Right cardiac atrium (tissue), 5 donors: ENCODE measurements at regions not wholly inside any gene's neighbourhood (a gene's known extent, or its start where the extent isn't known, plus 50 kb on each side); places are given as distances from the start of the nearest gene placed in this dataset.

ENCODE experiments used
- ATAC-seq, 2 donors: fragments of 200-7000 bp; cut with Tn5 transposase; one replicate each; pipeline versions ENCODE4 v1.8.0 to v1.9.1; 2020; ENCODE audit warnings: moderate library complexity in 2 of 2, mild to moderate bottlenecking in 1 of 2
- DNase-seq, 3 donors: peaks; one replicate each; pipeline ENCODE4 v3.0.0-alpha.2; 2020
- H3K27ac ChIP-seq: one replicate; pipeline ENCODE4 v1.5.1; 2013; ENCODE audit warnings: mild to moderate bottlenecking, low read length, control low read depth, moderate library complexity
- H3K27me3 ChIP-seq: one replicate; pipeline ENCODE4 v1.6.1; 2013; ENCODE audit not compliant: control insufficient read depth, insufficient read depth
- H3K4me1 ChIP-seq: one replicate; pipeline ENCODE4 v1.6.1; 2013; ENCODE audit warnings: low read length; ENCODE audit not compliant: control insufficient read depth, insufficient read depth
- H3K4me3 ChIP-seq: one replicate; pipeline ENCODE4 v1.5.1; 2013; ENCODE audit warnings: low read length, control low read depth
- H3K9me3 ChIP-seq: one replicate; pipeline ENCODE4 v1.6.1; 2013; ENCODE audit warnings: low read length; ENCODE audit not compliant: control insufficient read depth
- WGBS: extraction: QIAGEN DNeasy Blood & Tissue Kit; methylation state at CpG from one replicate; pipeline ENCODE4 v1.1.7; 2013; 5-methylcytosine and 5-hydroxymethylcytosine counted together
- intact Hi-C, 4 donors: fragments of 100-400 bp; cut with DNase I; formaldehyde crosslinking; loops; one replicate each; pipeline versions ENCODE4 v1.11.0 to v1.14.0; 2022 to 2023
- donor health status: healthy with polysubstance abuse.
- donor health status: DM: no; HTN: yes; CAD: no.
- donor health status: DM: no; HTN: no; CAD: no.
- donor health status: DM: no; HTN: yes; CAD: no; lungs with severe emphysema.
- donor health status: DM: yes; HTN: yes; CAD: no.

DNA sequence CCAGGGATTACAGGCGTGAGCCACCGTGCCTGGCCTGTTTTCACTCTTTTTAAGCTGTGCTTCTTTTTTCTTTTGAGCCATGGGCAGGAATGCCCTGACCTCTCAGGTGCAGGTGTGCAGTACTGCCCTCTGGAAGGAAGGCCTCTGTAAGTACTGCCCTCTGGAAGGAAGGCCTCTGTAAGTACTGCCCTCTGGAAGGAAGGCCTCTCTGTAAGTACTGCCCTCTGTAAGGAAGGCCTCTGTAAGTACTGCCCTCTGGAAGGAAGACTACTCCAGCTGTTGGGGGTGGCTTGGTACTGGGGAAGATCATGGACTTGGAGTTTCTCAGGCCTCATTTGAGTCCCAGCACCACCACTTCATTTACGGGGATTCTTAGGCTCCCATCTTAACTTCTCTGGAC is 248.5 kb upstream of the ID2 start:
- no peak overlapping the region for H3K27ac ChIP-seq
- no peaks in the 10 kb centered on the region for H3K9me3 ChIP-seq
- no peak for ATAC-seq
- 95% methylated on average over 3 of the region's 3 CpGs for WGBS
- intact Hi-C loops, result no loop called here
- no peak for DNase-seq
- H3K4me1 ChIP-seq, result peaks cover 8% of the 10 kb centered on the region
- no peaks in the 10 kb centered on the region for H3K27me3 ChIP-seq
- H3K4me3 ChIP-seq, result no peak overlapping the region

DNA sequence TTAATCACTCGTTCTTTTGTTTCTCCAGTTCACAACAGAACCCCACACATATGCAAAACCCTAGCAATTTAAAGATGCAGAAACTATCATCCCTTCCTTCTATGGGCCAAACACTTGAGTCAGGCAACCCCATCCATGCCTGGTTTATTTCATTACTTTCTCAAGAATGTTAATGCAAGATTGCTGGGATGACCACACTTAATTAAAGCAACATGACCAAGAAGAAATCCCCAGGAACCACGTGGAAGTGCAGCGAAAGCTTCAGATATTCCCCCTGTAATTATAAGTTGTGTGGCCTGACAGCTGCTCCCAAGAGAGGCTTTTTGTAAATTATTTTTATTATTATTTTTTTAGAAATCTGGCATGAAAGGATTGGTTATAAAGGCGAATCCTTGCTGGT is 246.2 kb upstream of the ID2 start:
- H3K9me3 ChIP-seq, result no peaks in the 10 kb centered on the region
- H3K27ac ChIP-seq, result no peak overlapping the region
- H3K4me3 ChIP-seq, result no peak overlapping the region
- WGBS, result 86% methylated on average over 4 of the region's 4 CpGs
- intact Hi-C loops, result no loop called here
- DNase-seq (no peak), ATAC-seq (no peak)
- H3K4me1 ChIP-seq, result peaks cover 8% of the 10 kb centered on the region
- no peaks in the 10 kb centered on the region for H3K27me3 ChIP-seq

DNA sequence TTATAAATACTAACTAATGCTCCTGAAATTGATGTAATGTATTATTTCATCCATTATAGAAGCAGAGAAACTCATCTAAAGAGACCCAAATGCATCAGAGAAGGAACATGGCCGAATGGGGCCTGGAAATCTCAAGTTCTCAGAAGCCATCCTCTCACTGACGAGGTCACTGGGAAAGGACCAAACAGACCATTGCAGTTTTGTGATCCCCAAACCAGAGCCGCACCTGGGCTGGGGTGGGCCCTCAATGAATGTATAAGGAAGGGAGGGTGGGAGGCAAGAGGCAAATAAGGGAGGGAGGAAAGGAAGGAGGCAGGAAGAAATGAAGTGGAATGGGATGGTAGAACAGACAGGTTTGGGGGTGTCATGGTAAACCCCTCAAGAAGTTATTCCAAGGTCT is 245.3 kb upstream of the ID2 start:
- 97% methylated on average over 3 of the region's 3 CpGs for WGBS
- no peak for DNase-seq
- peaks cover 8% of the 10 kb centered on the region for H3K4me1 ChIP-seq
- H3K27ac ChIP-seq, result no peak overlapping the region
- intact Hi-C loops, result no loop called here
- no peaks in the 10 kb centered on the region for H3K9me3 ChIP-seq
- no peaks in the 10 kb centered on the region for H3K27me3 ChIP-seq
- no peak for ATAC-seq
- no peak overlapping the region for H3K4me3 ChIP-seq

DNA sequence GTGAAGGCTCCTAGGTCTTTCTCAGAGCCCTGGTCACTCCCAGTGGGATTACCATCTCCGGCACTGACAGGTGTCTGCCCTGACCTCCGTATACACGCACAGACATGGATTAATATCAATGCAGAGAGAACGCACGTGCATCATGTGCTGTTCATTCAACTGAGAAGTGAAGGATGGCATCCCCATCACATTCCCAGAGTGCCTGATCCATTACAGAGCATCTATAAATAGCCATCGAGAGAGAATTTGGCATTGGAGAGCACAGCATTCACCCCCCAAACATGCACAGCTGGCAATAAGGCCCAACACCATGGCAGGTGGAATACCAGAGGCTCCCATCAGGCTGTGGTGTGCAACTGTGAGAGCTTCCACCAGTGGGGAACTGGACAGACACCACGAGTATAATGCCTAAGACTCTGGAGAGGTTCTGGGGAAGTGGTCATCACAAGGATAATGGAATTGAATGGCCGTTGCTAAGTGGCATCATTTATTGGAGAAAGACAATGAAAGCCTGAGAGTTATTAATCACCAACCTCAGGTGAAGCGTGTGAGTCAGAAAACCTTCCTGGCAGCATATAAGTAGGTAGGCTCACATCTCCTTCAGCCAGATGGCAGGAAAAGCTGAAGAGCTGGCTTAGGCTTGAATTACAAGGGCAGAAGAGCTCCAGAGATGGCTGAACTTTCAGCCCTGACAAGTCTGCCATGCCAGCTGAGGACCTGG is 244.5 kb upstream of the ID2 start:
- peaks cover 8% of the 10 kb centered on the region for H3K4me1 ChIP-seq
- intact Hi-C loops, result no loop called here
- H3K27ac ChIP-seq, result no peak overlapping the region
- H3K4me3 ChIP-seq, result no peak overlapping the region
- 73% methylated on average over 9 of the region's 9 CpGs for WGBS
- peak in 1 of 2 donors; percentile 48 for ATAC-seq
- DNase-seq, result no peak
- no peaks in the 10 kb centered on the region for H3K9me3 ChIP-seq
- no peaks in the 10 kb centered on the region for H3K27me3 ChIP-seq

DNA sequence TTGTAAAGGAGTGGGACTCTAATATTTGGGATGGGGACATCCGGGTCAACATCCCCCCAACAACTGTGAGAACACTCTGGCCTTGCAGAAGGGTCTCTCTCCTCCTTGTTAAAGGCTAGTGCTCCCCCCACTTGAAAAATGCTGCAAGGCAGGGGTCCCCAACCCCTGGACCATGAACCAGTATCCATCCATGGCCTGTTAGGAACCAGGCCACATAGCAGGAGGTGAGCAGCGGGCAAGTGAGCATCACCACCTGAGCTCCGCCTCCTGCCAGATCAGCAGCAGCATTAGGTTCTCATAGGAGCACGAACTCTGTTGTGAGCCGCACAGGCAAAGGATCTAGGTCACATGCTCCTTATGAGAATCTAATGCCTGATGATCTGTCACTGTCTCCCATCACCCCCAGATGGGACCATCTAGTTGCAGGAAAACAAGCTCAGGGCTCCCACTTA is 243.9 kb upstream of the ID2 start:
- intact Hi-C loops, result no loop called here
- Histone ChIP-seq H3K27ac (no peak overlapping the region), H3K27me3 (no peaks in the 10 kb centered on the region), H3K9me3 (no peaks in the 10 kb centered on the region), H3K4me3 (no peak overlapping the region), H3K4me1 (peaks cover 8% of the 10 kb centered on the region)
- ATAC-seq (no peak), DNase-seq (no peak)
- 98% methylated on average over 5 of the region's 5 CpGs for WGBS

DNA sequence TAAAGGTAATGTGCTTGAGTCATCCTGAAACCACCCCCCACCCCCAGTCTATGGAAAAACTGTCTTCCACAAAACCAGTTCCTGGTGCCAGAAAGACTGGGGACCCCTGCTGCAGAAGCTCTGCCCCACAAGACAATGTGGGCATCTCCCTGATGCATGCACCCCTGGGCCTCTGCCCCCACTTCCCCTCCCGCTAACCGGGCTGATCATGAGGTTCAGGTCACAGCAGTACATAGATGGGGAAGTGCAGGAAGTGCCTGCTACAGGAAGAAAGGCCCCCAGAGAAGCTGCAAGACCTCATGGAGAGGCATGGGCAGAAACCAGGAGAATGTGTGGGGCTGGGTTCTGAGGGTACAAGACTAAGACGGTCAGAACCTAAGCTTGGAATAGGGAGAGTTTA is 243.4 kb upstream of the ID2 start:
- peaks cover 8% of the 10 kb centered on the region for H3K4me1 ChIP-seq
- H3K4me3 ChIP-seq, result no peak overlapping the region
- ATAC-seq, result peak; percentile 15 to 55
- peak in 1 of 3 donors; percentile 42 for DNase-seq
- intact Hi-C loops, result no loop called here
- H3K27ac ChIP-seq, result peak overlapping the region; percentile 71
- 68% methylated on average over 3 of the region's 3 CpGs for WGBS
- no peaks in the 10 kb centered on the region for H3K9me3 ChIP-seq
- no peaks in the 10 kb centered on the region for H3K27me3 ChIP-seq

DNA sequence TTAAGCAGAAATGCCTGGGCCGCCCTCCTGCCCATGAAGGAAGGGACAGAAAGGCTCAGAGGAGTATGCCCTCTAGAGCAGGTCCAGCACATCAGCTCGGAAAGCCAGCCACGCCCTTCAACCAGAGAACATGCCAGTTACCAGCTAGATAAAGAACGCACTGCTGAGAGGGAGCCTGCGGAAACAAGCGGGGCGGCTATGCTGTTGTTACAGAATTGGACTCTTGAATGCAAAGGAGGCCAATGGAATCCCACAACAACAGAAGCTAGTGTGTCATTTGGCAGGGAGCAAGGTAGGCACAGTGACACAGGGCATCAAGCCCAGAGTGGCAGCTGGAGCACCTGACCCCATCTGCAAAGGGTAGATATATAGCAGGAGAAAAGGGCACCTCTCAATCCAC is 242.9 kb upstream of the ID2 start:
- no peaks in the 10 kb centered on the region for H3K9me3 ChIP-seq
- intact Hi-C loops, result no loop called here
- no peaks in the 10 kb centered on the region for H3K27me3 ChIP-seq
- peak overlapping the region; percentile 71 for H3K27ac ChIP-seq
- 74% methylated on average over 7 of the region's 7 CpGs for WGBS
- DNase-seq, result peak; percentile 29 to 70 (median 54)
- H3K4me3 ChIP-seq, result no peak overlapping the region
- peaks cover 8% of the 10 kb centered on the region for H3K4me1 ChIP-seq
- ATAC-seq, result peak; percentile 70

DNA sequence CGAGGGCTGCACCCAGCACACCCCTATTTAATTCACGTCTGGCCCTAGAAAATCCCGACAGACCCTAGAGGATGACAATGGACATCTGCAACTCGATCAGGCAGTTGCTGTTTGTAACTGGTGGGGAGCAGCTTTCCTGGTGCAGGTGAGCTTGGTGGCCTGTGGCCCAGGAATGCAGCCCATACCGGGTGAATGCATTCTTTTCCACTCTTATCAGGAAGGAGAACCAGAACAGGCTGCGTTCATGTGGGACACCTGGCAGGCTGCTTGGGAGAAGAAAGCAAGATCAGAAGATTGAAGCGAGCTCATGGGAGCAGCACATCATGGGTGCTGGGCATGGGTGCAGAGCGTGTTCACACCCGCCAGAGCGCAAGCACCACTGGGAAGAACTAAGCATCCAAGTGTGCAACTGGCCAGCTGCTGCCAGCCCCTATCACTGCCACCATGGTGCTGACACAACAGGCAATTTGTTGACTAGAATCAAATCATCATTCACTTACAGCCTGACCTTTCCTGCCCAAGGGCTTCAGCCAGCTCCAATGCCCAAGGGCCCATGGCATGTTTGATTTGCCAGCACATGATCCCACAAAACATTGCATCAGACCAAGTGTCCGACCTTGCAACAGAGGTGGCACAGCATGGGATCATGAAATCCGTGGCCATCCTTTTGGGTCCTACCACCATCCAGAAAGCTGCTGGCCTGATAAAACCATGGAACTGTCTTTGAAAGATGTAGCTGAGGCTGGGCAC is 241.7 kb upstream of the ID2 start:
- Histone ChIP-seq H3K4me1 (peaks cover 8% of the 10 kb centered on the region), H3K4me3 (no peak overlapping the region), H3K27ac (no peak overlapping the region), H3K9me3 (no peaks in the 10 kb centered on the region), H3K27me3 (no peaks in the 10 kb centered on the region)
- WGBS, result 83% methylated on average over 12 of the region's 12 CpGs
- intact Hi-C loops, result no loop called here
- no peak for ATAC-seq
- DNase-seq, result no peak

DNA sequence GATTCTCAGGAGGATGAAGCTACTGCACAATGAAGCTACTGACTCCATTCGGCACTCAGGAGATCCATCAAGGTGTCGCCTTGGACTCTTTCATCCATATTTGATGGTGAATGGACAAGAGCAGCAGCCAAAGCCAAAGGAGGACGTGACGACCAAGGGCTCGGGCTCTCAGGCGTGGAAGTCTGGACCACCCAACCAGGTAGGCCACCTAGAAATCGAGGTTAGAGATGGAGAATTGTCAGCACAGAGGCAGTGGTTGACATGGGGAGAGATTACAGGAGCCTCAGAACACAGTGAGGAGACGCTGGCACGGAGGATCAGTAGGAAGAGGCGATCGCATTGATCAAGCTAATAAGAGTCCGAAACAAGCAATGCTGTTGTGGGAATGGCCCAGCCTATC is 240.5 kb upstream of the ID2 start:
- H3K4me1 ChIP-seq, result peaks cover 8% of the 10 kb centered on the region
- no peak overlapping the region for H3K27ac ChIP-seq
- WGBS, result 89% methylated on average over 12 of the region's 12 CpGs
- intact Hi-C loops, result no loop called here
- no peak overlapping the region for H3K4me3 ChIP-seq
- no peak for ATAC-seq
- DNase-seq, result no peak
- no peaks in the 10 kb centered on the region for H3K9me3 ChIP-seq
- no peaks in the 10 kb centered on the region for H3K27me3 ChIP-seq

DNA sequence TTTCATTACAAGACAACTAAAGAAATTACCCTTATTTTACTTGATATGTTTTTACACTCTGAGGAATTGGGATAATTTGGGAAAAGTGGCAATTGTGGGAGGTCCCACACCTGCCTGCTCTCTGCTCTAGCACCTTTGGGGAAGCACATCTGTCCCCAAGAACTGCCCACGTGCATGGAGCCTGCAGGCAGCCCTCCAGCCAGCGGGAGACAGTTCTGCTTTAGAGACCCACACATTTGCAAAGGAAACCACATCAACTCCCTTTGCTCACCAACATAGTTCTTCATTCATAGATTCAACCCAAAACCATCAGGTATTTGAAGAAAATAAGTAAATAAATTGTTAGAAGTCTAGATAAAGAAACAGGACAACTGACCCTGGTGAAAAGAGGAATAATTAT is 239.9 kb upstream of the ID2 start:
- 82% methylated on average over 2 of the region's 2 CpGs for WGBS
- no peak for DNase-seq

DNA sequence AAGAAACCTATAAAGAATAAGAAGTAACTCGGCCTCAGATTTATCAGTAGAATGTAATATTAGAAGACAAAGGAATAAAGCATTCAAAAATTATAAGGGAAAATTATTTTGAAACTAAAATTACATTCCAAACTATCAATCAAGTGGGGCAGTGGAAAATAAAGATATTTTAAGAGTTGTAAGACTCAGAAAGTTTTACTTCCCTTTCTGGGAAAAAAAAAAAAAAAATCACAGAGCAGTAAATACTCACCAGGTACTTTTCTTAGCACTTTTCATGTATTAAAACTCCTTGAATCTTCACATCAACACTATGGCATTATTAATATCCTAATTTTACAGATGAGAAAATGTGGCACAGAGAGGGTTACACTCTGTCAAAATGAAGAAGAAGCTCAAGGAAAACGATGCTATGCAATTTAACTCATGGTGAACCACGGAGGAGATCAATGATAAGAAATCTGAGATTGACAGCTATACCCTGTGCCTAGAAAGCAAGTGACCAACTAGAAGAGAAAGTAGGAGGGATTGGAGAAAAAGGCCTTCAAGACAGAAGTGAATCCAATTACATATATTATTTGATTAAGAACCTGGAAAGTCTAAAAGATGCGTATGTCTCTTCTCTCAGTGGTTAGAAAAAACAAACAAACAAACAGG is 238.9 kb upstream of the ID2 start:
- DNase-seq (no peak), ATAC-seq (no peak)
- no peaks in the 10 kb centered on the region for H3K27me3 ChIP-seq
- H3K4me3 ChIP-seq, result no peak overlapping the region
- 60% methylated on average over 4 of the region's 4 CpGs for WGBS
- H3K9me3 ChIP-seq, result no peaks in the 10 kb centered on the region
- no peak overlapping the region for H3K27ac ChIP-seq
- H3K4me1 ChIP-seq, result peaks cover 1% of the 10 kb centered on the region
- intact Hi-C loops, result no loop called here

More for the DNA sequence above, 239.9 kb upstream of the ID2 start:
- no peak overlapping the region for H3K4me3 ChIP-seq
- H3K4me1 ChIP-seq, result peaks cover 6% of the 10 kb centered on the region
- no peak for ATAC-seq
- no peak overlapping the region for H3K27ac ChIP-seq
- intact Hi-C loops, result no loop called here
- no peaks in the 10 kb centered on the region for H3K9me3 ChIP-seq
- H3K27me3 ChIP-seq, result no peaks in the 10 kb centered on the region
